Right ventricle myocardium superior (tissue), 1 donor: ENCODE measurements at regions not wholly inside any gene's neighbourhood (a gene's known extent, or its start where the extent isn't known, plus 50 kb on each side); places are given as distances from the start of the nearest gene placed in this dataset.

Experiments
- ATAC-seq: fragments of 200-7000 bp; cut with Tn5 transposase; one replicate; pipeline ENCODE4 v1.9.1; 2020; ENCODE audit warnings: mild to moderate bottlenecking; ENCODE audit not compliant: poor library complexity
- DNase-seq: peaks from one replicate; pipeline ENCODE4 v3.0.0-alpha.2; 2020
- intact Hi-C: fragments of 100-400 bp; cut with DNase I; formaldehyde crosslinking; loops from one replicate; pipeline ENCODE4 v1.11.2; 2022
- donor health status: DM: no; HTN: yes; CAD: no; lungs with severe emphysema.

GRCh38 chr6:137737836-137738596 is 129.0 kb upstream of the TNFAIP3 start:
- ATAC-seq, result no peak
- intact Hi-C loops, result no loop called here
- no peak for DNase-seq

- ATAC-seq (no peak), DNase-seq (no peak)
- intact Hi-C loops, result no loop called here
Measured at GRCh38 chr6:137738931-137739504, 128.0 kb upstream of the TNFAIP3 start.

DNA sequence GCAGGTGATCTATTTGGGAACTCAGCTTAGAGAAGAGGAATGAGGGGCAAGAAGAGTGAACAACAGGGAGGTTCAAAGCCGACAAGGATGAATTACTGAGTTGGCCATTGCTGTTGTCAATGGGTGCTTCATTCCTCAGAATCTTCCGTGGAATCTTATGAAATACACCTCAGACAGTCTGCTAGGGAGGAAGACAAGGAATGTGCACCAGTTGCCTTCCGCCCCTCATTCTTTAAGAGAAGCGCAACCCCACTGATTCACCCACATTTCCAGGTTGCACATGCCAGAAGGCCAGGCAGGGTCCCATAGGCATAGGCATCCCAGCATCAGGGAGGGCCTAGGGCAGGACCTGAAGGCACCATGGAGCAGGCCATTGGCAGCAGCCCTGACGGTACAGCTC is 127.5 kb upstream of the TNFAIP3 start:
- intact Hi-C loops, result no loop called here
- DNase-seq (no peak), ATAC-seq (no peak)

GRCh38 chr6:137740091-137740755 is 126.8 kb upstream of the TNFAIP3 start:
- DNase-seq, result no peak
- peak; percentile 45 for ATAC-seq
- intact Hi-C loops, result no loop called here

DNA sequence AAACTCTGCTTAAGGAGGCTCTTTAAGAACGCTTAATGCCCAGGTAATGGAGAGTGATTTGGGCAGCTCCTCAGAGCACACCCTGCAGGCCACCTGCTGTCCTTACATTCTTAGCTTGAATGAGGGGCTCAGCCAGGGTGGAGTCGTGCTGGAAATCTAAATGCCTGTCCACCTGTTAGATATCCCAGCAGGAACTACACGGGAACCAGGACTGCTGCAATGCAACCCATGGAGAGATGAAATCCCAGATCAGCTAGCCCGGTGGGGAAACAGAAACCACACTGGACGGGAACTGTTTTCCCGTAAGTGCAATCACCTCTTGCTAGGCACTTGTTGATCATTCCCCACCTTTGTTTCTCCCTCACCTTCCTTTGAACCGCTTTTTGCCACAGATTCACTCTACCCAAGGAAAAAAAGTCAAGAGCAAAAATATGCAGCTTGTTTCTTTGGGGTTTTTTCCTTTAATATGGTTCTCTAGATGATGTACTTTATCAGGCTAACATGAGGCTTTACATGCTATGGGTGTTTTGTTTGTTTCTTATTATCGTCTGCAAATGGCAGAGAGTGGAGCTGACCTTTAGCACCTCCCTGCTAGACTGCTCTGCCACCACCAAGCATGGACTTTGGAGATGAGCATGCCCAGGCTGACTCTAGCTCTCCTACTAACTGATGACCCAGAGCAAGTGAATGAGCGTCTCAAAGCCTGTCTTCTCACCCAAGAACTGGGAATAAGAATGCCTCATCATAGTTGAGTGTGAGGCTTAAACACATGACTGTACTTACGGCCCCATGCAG is 125.9 kb upstream of the TNFAIP3 start:
- ATAC-seq, result no peak
- intact Hi-C loops, result no loop called here
- DNase-seq, result no peak

- intact Hi-C loops, result no loop called here
- ATAC-seq, result no peak
- DNase-seq, result no peak
Measured at GRCh38 chr6:137743493-137743892, 123.6 kb upstream of the TNFAIP3 start.

GRCh38 chr6:137744877-137745276 is 122.2 kb upstream of the TNFAIP3 start:
- DNase-seq (no peak), ATAC-seq (no peak)
- intact Hi-C loops, result no loop called here

DNA sequence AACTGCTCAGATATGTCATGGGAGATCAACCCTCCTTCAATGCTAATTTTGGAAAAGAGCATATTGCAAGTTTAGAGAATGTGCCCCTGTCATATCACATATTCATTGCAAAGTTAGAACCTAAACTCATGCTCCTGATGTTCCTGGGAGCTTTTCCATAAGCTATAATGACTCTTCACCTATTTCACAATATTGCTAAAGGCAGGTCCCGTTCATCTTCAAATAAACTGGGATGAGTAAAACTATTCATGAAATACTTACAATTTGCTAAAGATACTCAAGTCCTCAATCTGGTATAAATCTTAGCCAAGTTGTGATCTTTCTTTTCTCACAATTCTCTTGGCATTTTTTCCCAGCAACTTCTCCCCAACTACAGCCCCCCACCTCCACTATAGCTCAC is 121.7 kb upstream of the TNFAIP3 start:
- intact Hi-C loops, result no loop called here
- ATAC-seq (no peak), DNase-seq (no peak)

DNA sequence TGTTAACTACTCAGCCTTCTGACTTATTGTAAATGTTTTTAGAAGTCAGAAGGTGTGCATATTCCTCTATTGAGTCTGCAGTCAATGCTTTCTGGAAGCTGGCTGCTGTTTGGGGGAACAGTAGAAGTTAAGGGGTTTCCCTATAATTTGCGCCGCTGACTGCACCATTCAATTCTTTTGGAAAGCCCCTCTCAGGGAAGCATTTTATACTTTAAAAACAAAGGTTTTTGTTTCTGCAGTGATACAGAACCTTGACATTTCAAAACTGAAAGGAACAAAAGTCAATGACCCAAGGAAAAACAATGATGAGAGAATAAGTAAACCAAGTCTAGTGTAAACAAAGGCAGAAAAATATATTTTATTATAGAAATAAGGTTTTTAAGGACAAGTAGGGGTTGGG is 120.8 kb upstream of the TNFAIP3 start:
- DNase-seq, result no peak
- no peak for ATAC-seq
- intact Hi-C loops, result no loop called here

- intact Hi-C loops, result no loop called here
- DNase-seq (no peak), ATAC-seq (no peak)
Measured at GRCh38 chr6:137749696-137750211, 117.3 kb upstream of the TNFAIP3 start.

DNA sequence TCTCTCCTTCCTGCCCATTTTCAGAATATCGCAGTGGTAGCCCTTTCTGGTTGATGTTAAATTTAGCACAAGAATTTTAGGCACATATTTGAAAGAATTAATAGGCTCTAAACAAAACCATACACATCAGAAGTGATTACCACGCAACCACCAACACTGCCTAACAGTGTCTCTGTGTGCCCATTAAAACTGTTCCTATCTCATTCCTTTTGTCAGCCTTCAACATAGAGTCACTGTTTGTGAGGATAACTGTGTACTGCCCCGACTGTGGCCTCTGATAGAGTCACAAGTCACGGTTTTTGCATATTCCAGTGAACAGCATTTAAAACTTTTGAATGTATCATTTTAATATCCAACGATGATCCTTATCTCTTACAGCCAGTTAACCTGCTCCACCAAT is 116.8 kb upstream of the TNFAIP3 start:
- DNase-seq (no peak), ATAC-seq (no peak)
- intact Hi-C loops, result no loop called here

GRCh38 chr6:137751768-137752560 is 115.1 kb upstream of the TNFAIP3 start:
- intact Hi-C loops, result no loop called here

GRCh38 chr6:137754366-137754765 is 112.7 kb upstream of the TNFAIP3 start:
- intact Hi-C loops, result no loop called here
- DNase-seq, result no peak
- ATAC-seq, result no peak

More at GRCh38 chr6:137751768-137752560, 115.1 kb upstream of the TNFAIP3 start:
- no peak for ATAC-seq
- no peak for DNase-seq

DNA sequence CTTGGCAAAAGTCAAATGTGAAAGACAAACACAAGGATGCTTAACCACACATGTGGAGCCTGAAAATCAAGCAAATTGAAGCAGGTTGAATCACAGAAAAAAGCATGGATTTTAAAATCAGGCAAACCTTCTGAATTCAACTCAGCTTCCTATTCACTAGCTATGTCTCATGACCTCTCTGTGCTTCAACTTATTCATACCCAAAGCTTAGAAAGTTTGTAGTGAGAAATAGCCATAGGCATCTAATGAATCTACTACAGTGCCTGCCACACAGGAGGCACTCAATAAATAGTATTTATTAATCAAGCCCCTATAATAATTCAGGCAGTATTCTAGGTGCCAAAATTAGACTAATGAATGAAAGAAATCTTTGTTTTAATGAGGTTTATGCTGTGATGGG is 112.2 kb upstream of the TNFAIP3 start:
- DNase-seq (no peak), ATAC-seq (no peak)
- intact Hi-C loops, result no loop called here

GRCh38 chr6:137755284-137755683 is 111.8 kb upstream of the TNFAIP3 start:
- ATAC-seq (no peak), DNase-seq (no peak)
- intact Hi-C loops, result no loop called here

DNA sequence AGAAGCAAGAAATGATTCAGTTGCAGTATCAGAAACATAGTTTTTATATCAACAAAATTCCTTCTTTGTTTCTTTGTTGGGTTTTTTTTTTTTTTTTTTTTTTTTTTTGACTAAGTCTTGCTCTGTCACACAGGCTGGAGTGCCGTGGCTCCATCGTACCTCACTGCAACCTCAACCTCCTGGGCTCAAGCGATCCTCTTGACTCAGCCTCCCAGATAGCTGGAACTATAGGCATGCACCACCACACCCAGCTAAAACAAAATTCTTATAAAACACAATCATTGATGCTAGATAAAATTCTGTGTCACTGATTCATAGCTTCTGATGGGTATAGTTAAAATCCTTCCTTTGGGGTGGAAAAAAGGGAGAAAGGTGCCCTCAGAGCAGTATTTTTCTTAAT is 110.3 kb upstream of the TNFAIP3 start:
- DNase-seq, result no peak
- intact Hi-C loops, result no loop called here
- ATAC-seq, result no peak

GRCh38 chr6:137758661-137759060 is 108.4 kb upstream of the TNFAIP3 start:
- no peak for ATAC-seq
- DNase-seq, result no peak
- intact Hi-C loops, result no loop called here

GRCh38 chr6:137759624-137760023 is 107.4 kb upstream of the TNFAIP3 start:
- ATAC-seq (no peak), DNase-seq (no peak)
- intact Hi-C loops, result no loop called here
